NB4 (cell line): ENCODE measurements at regions not wholly inside any gene's neighbourhood (a gene's known extent, or its start where the extent isn't known, plus 50 kb on each side); places are given as distances from the start of the nearest gene placed in this dataset.
A peak's percentile ranks its signal among the peaks of the same experiment; 100 is the strongest.

Source experiments
- DNase-seq: peaks from one replicate; pipeline ENCODE4 v3.0.0; 2010; ENCODE audit warnings: low read depth
- H3K4me3 ChIP-seq: one replicate; pipeline ENCODE4 v1.5.1; 2011; ENCODE audit warnings: mild to moderate bottlenecking, low read depth, low read length, moderate library complexity
- MYC ChIP-seq: IDR thresholded peaks from 2 replicates; pipeline ENCODE4 v1.6.1; 2011; ENCODE audit warnings: low read depth, low read length
- POLR2A ChIP-seq: IDR thresholded peaks from 2 replicates; pipeline ENCODE4 v1.6.1; 2011; ENCODE audit warnings: mild to moderate bottlenecking; ENCODE audit not compliant: insufficient read length; ENCODE audit errors: extremely low read depth
- TF ChIP-seq, protein P1 (sequence below): IDR thresholded peaks from 2 replicates; pipeline ENCODE4 v1.6.1; 2011; ENCODE audit warnings: low read depth, low read length
- TF ChIP-seq, protein P2 (sequence below): IDR thresholded peaks from one replicate; pipeline ENCODE4 v1.5.1; 2012; ENCODE audit warnings: low read depth, low read length

DNA sequence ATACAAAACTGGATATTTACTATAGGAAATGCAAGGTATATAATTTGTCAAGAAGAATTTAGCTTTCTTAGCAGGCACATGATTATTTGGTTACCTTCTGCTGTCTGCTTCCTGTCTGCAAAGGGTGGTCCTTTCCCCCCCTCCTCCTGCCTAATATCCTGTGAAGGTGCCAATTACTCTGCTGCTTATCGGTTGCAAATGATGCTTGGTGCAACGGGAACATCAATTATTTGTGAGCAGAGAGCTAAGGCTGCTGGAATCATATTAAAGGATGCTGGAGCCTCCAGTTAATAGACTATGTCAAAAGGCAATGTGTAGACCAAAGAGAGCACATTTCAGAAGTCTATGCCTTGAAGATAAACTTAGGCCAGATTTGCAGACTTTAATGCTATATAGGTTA lies 443.7 kb upstream of the ONECUT1 start:
- DNase-seq, result no peak
- no peak overlapping the region for H3K4me3 ChIP-seq
- TF ChIP-seq, protein P1, sequence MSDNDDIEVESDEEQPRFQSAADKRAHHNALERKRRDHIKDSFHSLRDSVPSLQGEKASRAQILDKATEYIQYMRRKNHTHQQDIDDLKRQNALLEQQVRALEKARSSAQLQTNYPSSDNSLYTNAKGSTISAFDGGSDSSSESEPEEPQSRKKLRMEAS, result no peak
- TF ChIP-seq, protein P2, sequence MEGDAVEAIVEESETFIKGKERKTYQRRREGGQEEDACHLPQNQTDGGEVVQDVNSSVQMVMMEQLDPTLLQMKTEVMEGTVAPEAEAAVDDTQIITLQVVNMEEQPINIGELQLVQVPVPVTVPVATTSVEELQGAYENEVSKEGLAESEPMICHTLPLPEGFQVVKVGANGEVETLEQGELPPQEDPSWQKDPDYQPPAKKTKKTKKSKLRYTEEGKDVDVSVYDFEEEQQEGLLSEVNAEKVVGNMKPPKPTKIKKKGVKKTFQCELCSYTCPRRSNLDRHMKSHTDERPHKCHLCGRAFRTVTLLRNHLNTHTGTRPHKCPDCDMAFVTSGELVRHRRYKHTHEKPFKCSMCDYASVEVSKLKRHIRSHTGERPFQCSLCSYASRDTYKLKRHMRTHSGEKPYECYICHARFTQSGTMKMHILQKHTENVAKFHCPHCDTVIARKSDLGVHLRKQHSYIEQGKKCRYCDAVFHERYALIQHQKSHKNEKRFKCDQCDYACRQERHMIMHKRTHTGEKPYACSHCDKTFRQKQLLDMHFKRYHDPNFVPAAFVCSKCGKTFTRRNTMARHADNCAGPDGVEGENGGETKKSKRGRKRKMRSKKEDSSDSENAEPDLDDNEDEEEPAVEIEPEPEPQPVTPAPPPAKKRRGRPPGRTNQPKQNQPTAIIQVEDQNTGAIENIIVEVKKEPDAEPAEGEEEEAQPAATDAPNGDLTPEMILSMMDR, result no peak
- TF ChIP-seq POLR2A, result no peak
- no peak for TF ChIP-seq MYC

DNA sequence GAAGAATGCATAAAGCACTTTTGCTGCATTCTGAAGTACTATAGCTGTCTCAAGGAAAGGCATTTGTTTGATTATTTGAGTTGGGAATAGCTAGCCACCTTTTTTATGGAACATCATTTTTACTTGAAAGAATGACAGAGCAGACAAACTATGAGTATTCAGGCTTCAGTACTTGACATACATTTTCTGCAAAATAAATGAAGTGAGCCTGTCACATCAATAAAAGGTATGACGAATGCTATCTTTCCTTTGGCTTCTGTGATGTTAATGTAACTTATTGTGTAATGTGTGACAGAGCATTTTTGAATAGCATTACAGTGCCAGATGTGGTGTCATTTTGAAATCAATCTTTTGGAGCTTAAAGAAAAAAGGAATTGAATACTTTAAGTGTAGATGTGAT lies 440.3 kb upstream of the ONECUT1 start:
- no peak overlapping the region for H3K4me3 ChIP-seq
- peak; percentile 1 for DNase-seq
- no peak for TF ChIP-seq POLR2A
- TF ChIP-seq, protein P2, result no peak
- TF ChIP-seq MYC, result no peak
- TF ChIP-seq, protein P1, result no peak

DNA sequence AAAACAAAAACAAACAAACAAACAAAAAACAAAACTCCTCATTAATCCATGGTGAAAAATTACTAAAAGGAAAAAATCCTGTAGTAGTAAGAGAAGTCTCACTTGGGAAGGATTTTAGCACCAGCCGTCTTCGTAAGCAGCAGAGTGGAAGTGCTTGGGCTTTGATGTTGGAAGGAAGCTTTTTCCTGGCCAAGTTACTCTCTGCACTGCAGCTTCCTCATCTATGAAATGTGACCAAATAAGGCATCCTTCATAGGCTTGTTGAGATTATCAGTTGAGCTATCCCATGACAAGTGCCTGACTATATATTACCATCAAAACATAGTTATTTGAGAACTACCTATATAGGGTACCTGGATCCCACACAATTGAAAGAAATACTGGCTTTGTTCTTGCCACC lies 436.4 kb upstream of the ONECUT1 start:
- no peak for DNase-seq
- no peak overlapping the region for H3K4me3 ChIP-seq
- TF ChIP-seq, protein P1, result no peak
- TF ChIP-seq MYC, result no peak

DNA sequence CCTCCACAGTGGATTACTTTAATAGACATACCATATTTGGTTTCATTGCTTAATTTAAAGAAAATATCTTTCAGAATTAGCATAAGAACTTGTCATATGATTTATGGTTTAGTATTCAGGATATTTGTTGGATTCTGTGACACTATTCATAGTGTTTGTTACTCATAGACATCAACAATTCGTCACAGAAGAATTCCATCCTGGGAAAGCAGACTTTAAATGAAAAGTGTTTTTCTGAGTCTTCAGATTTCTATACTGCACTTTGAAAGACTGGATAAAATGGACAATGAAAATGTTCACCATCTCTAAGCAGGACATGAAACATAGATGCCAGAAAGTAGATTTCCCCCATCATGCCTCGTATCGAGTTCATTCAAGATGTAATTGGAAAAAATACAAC lies 435.6 kb upstream of the ONECUT1 start:
- TF ChIP-seq, protein P1, result no peak
- TF ChIP-seq POLR2A (no peak), MYC (no peak)
- TF ChIP-seq, protein P2, result no peak

DNA sequence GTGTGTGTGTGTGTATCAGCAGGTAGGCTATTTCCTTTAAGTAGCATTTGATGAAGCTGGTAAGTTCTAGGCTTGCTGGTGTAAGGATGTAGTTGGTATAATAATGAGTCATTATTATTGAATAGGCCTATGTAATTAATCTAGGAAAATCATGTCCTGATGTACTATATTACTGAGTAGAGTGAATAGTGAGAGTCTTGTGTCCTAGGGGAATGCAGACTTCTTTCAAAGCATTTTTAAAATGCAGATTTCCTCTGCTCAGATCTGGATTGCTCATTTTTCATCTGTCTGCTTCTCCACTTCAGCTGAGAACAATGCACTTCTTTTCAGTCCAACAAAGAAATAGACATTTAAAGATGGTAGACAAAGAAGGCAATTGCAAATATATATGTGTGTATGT lies 434.2 kb upstream of the ONECUT1 start:
- no peak overlapping the region for H3K4me3 ChIP-seq
- TF ChIP-seq, protein P2, result no peak
- TF ChIP-seq POLR2A (no peak), MYC (no peak)
- TF ChIP-seq, protein P1, result no peak
- DNase-seq, result no peak

More for the DNA sequence above, 435.6 kb upstream of the ONECUT1 start:
- no peak overlapping the region for H3K4me3 ChIP-seq
- no peak for DNase-seq

DNA sequence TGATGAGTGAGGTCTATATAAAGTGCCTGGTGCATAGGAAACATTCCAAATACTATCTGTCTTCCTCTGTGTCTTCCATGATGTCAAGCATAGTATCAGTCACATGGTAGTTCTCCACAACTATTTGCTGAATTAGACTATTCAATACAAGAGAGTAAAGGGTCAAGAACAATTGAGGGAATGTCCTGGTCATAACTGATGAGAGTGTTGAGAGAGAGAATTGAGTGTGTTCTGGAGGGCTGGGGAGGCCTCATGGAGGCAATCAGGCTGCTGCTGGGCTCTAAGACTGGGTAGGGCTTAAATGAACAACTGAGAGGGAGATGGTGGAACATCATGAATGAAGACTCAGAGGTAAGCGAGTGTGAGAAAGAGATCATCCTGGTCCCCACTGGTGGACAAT lies 433.7 kb upstream of the ONECUT1 start:
- no peak overlapping the region for H3K4me3 ChIP-seq
- TF ChIP-seq MYC, result no peak
- TF ChIP-seq, protein P2, result no peak
- no peak for DNase-seq
